ENCODE measurements at regions not wholly inside any gene's neighbourhood (a gene's known extent, or its start where the extent isn't known, plus 50 kb on each side); places are given as distances from the start of the nearest gene placed in this dataset.

- no peak for TF ChIP-seq CTCF (IDR thresholded peaks at IDR 0.05)
- TF ChIP-seq POLR2A (IDR thresholded peaks at IDR 0.05): no peak
Measured at GRCh38 chr2:9143264-9143815, 63.3 kb upstream of the ASAP2 start.

Measured in testis (tissue), 2 donors.